Prostate gland (tissue), 2 donors: ENCODE measurements at regions not wholly inside any gene's neighbourhood (a gene's known extent, or its start where the extent isn't known, plus 50 kb on each side); places are given as distances from the start of the nearest gene placed in this dataset.
"Not testable (repeated sequence)": the region's sequence is repeated elsewhere in the genome, so short reads cannot be mapped to it uniquely, and the experiment has no call there.

Experiments used
- DNase-seq: peaks from one replicate; pipeline ENCODE4 v3.0.0-alpha.2; 2019; ENCODE audit warnings: low spot score
- H3K27ac ChIP-seq, 2 donors: fragments of 200-600 bp; sonication (generic); 2 replicates each; pipeline ENCODE4 v1.5.1; 2017 to 2019
- H3K27me3 ChIP-seq: fragments of 200-600 bp; sonication (generic); replicated peaks from 2 replicates; pipeline ENCODE4 v1.5.1; 2019; ENCODE audit not compliant: insufficient read depth
- H3K36me3 ChIP-seq, 2 donors: fragments of 200-600 bp; sonication (generic); 1 replicate in 1 of 2; 2 replicates in 1 of 2; pipeline versions ENCODE4 v1.5.1 to v1.8.1; 2017 to 2019
- H3K4me1 ChIP-seq: fragments of 200-600 bp; sonication (generic); replicated peaks from 2 replicates; pipeline ENCODE4 v1.5.1; 2019
- H3K4me3 ChIP-seq, 2 donors: fragments of 200-600 bp; sonication (generic); 2 replicates each; pipeline ENCODE4 v1.5.1; 2017 to 2019
- H3K9me3 ChIP-seq: fragments of 200-600 bp; sonication (generic); 2 replicates; pipeline ENCODE4 v1.5.1; 2017
- CTCF ChIP-seq, 4 experiments: fragments of 200-600 bp in 2 of 4; fragments of 450-650 bp in 2 of 4; sonication (generic) in 2 of 4; IDR thresholded peaks; 1 replicate in 3 of 4; 2 replicates in 1 of 4; pipeline ENCODE4 v1.5.1; 2016 to 2019; ENCODE audit warnings: antibody characterized with exemption in 4 of 4, mild to moderate bottlenecking in 2 of 4, moderate library complexity in 2 of 4
- POLR2A ChIP-seq: fragments of 450-650 bp; IDR thresholded peaks from one replicate; pipeline ENCODE4 v1.6.1; 2016; ENCODE audit warnings: antibody characterized with exemption, mild to moderate bottlenecking
- POLR2AphosphoS5 ChIP-seq: sonication (generic); formaldehyde crosslinking; IDR thresholded peaks from one replicate; pipeline ENCODE4 v1.6.1; 2017; ENCODE audit warnings: antibody characterized with exemption
- WGBS: methylation state at CpG from one replicate; pipeline ENCODE4 v1.1.5; 2018; 5-methylcytosine and 5-hydroxymethylcytosine counted together
- intact Hi-C: fragments of 100-400 bp; cut with DNase I; formaldehyde crosslinking; loops from one replicate; pipeline ENCODE4 v1.14.2; 2022

GRCh38 chr16:29148867-29149272, 164.0 kb downstream of the LAT start:
- Histone ChIP-seq H3K9me3 (no peaks in the 10 kb centered on the region), H3K4me3 (no peak overlapping the region), H3K27ac (no peak overlapping the region), H3K27me3 (no peaks in the 10 kb centered on the region), H3K4me1 (no peaks in the 10 kb centered on the region), H3K36me3 (no peaks in the 10 kb centered on the region)
- intact Hi-C loops: no loop called here
- 73% methylated on average over 15 of the region's 15 CpGs for WGBS
- no peak for TF ChIP-seq POLR2A
- TF ChIP-seq CTCF (IDR thresholded peaks at IDR 0.05): no peak
- TF ChIP-seq POLR2AphosphoS5: no peak
- DNase-seq: no peak

DNA sequence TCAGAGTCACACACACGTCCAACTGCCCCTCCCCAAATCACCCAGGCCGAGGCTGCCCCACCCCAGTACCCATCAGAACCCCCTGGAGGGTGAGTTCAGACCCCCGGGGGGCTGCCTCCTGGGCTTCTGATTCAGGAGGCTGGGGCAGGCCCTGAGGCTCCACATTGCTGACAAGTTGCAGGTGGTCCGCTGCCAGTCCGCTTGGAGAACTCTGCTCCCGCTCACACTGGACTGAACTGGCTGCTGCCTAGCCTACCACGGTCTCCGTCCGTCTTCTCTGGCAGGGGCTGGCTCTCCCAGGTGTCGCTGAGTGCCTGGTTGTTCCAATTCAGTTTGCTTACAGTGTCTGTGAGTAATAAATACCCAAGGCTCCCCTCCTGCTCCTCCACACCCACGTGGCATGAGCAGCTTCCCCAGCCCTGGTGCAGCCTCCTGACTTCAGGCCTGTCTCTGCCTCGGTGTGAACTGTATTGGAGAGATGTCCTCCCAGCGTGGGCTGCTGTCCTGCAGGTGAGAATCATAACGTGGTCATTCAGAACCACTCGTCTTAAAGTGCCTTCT, 163.4 kb downstream of the LAT start:
- no peaks in the 10 kb centered on the region for H3K27me3 ChIP-seq
- 73% methylated on average over 12 of the region's 15 CpGs for WGBS

DNA sequence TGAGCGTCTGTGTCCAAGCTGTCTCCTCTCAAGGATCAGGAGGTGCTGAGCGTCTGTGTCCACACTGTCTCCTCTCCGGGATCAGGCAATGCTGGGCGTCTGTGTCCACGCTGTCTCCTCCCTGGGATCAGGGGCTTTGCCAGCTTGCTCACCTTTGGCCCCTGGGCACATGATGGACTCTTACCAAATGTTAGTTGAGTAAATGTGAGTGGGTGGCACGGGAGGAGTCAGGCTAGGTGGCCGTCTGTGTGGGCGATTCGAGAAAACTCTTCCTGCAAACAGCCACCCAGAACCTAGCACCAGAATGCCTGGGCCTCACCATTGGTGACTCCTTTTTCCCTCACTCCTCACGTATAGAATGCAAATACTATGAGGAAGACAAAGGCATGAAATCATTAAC, 162.9 kb downstream of the LAT start:
- WGBS: 82% methylated on average over 9 of the region's 10 CpGs
- H3K27me3 ChIP-seq, H3K4me1 ChIP-seq, DNase-seq, H3K27ac ChIP-seq, H3K36me3 ChIP-seq, intact Hi-C loops, H3K4me3 ChIP-seq, H3K9me3 ChIP-seq: not testable (repeated sequence)

More for the DNA sequence above, 163.4 kb downstream of the LAT start:
- no peak for DNase-seq
- Histone ChIP-seq H3K9me3 (no peaks in the 10 kb centered on the region), H3K36me3 (no peaks in the 10 kb centered on the region), H3K4me1 (no peaks in the 10 kb centered on the region), H3K4me3 (no peak overlapping the region), H3K27ac (no peak overlapping the region)
- intact Hi-C loops: no loop called here
- TF ChIP-seq POLR2AphosphoS5 (no peak), POLR2A (no peak), CTCF (IDR thresholded peaks at IDR 0.05) (no peak)

- intact Hi-C loops, H3K4me1 ChIP-seq, H3K27ac ChIP-seq, H3K36me3 ChIP-seq, H3K27me3 ChIP-seq, H3K4me3 ChIP-seq, DNase-seq, H3K9me3 ChIP-seq: not testable (repeated sequence)
- WGBS: 94% methylated on average over 10 of the region's 11 CpGs
These were observed 162.2 kb downstream of the LAT start for GRCh38 chr16:29146808-29147643.

GRCh38 chr16:29146266-29146665, 161.4 kb downstream of the LAT start:
- TF ChIP-seq POLR2AphosphoS5 (no peak), CTCF (IDR thresholded peaks at IDR 0.05) (no peak), POLR2A (no peak)
- Histone ChIP-seq H3K36me3 (no peaks in the 10 kb centered on the region), H3K27me3 (no peaks in the 10 kb centered on the region), H3K27ac (no peak overlapping the region), H3K9me3 (no peaks in the 10 kb centered on the region), H3K4me1 (no peaks in the 10 kb centered on the region), H3K4me3 (no peak overlapping the region)
- WGBS: 91% methylated on average over 15 of the region's 15 CpGs
- intact Hi-C loops: no loop called here
- no peak for DNase-seq

- DNase-seq, H3K4me1 ChIP-seq, H3K4me3 ChIP-seq, H3K27ac ChIP-seq, H3K27me3 ChIP-seq, intact Hi-C loops, H3K9me3 ChIP-seq, H3K36me3 ChIP-seq: not testable (repeated sequence)
- WGBS: 70% methylated on average over 14 of the region's 15 CpGs
These were observed 160.8 kb downstream of the LAT start for GRCh38 chr16:29145486-29146225.

GRCh38 chr16:29145086-29145485, 160.2 kb downstream of the LAT start:
- H3K27ac ChIP-seq, H3K9me3 ChIP-seq, DNase-seq, H3K4me1 ChIP-seq, H3K4me3 ChIP-seq, intact Hi-C loops, H3K27me3 ChIP-seq, H3K36me3 ChIP-seq: not testable (repeated sequence)
- 92% methylated on average over 12 of the region's 12 CpGs for WGBS

DNA sequence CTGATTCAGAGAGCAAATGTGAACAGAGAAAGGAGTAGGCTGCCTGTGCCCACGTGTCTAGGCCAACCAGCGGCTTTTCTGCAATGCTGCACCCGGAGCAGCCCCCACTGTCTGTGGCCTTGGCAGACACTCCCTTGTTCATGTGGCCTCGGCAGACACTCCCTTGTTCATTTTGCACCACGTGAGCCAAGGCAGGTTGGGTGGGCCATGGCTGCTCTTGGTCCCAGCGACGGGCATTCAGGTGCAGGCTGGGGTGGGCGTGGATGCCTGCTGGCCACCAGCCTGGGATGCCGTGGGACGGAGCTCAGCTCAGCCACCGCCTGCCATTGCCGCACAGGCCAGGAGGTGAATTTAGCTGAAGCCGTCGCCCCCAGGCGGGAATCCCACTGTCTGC, 159.8 kb downstream of the LAT start:
- DNase-seq, H3K9me3 ChIP-seq, intact Hi-C loops, H3K4me3 ChIP-seq, H3K36me3 ChIP-seq, H3K4me1 ChIP-seq, H3K27me3 ChIP-seq, H3K27ac ChIP-seq: not testable (repeated sequence)
- 64% methylated on average over 15 of the region's 15 CpGs for WGBS
